Vagina (tissue), 2 donors: ENCODE measurements at regions not wholly inside any gene's neighbourhood (a gene's known extent, or its start where the extent isn't known, plus 50 kb on each side); places are given as distances from the start of the nearest gene placed in this dataset.

Source experiments
- CTCF ChIP-seq, 3 experiments: fragments of 450-650 bp in 2 of 3; fragments of 200-600 bp in 1 of 3; sonication (generic) in 1 of 3; IDR thresholded peaks; one replicate each; pipeline ENCODE4 v1.5.1; 2017 to 2019; ENCODE audit warnings: antibody characterized with exemption in 3 of 3, mild to moderate bottlenecking in 2 of 3, moderate library complexity in 2 of 3
- POLR2A ChIP-seq, 2 donors: fragments of 450-650 bp; IDR thresholded peaks; one replicate each; pipeline ENCODE4 v1.6.1; 2017; ENCODE audit warnings: antibody characterized with exemption in 2 of 2, mild to moderate bottlenecking in 2 of 2, moderate library complexity in 2 of 2
- POLR2AphosphoS5 ChIP-seq, 2 donors: sonication (generic); formaldehyde crosslinking; IDR thresholded peaks; one replicate each; pipeline ENCODE4 v1.9.0; 2017; ENCODE audit warnings: antibody characterized with exemption in 2 of 2, mild to moderate bottlenecking in 2 of 2, low read depth in 1 of 2; ENCODE audit not compliant: insufficient read depth in 1 of 2

- TF ChIP-seq CTCF (IDR thresholded peaks at IDR 0.05) (no peak), POLR2A (IDR thresholded peaks at IDR 0.05) (no peak), POLR2AphosphoS5 (IDR thresholded peaks at IDR 0.05; ENCODE audit: insufficient read depth in 1 of 2, low read depth in 1 of 2) (no peak)
Measured at GRCh38 chr14:97328743-97329142, 531.6 kb downstream of the VRK1 start.
